Lower lobe of right lung (tissue), 2 donors: ENCODE measurements at regions not wholly inside any gene's neighbourhood (a gene's known extent, or its start where the extent isn't known, plus 50 kb on each side); places are given as distances from the start of the nearest gene placed in this dataset.

Source experiments
- ATAC-seq, 2 donors: fragments of 200-7000 bp; cut with Tn5 transposase; one replicate each; pipeline ENCODE4 v1.9.1; 2020 to 2022; ENCODE audit warnings: mild to moderate bottlenecking in 2 of 2, moderate library complexity in 2 of 2
- DNase-seq: peaks from one replicate; pipeline ENCODE4 v3.0.0-alpha.2; 2020
- H3K27ac ChIP-seq: fragments of 200-600 bp; one replicate; pipeline ENCODE4 v1.8.0; 2022
- H3K27me3 ChIP-seq: fragments of 200-600 bp; one replicate; pipeline ENCODE4 v1.8.0; 2022; ENCODE audit warnings: low read depth
- H3K36me3 ChIP-seq: fragments of 200-600 bp; one replicate; pipeline ENCODE4 v1.8.0; 2022; ENCODE audit warnings: mild to moderate bottlenecking
- H3K4me1 ChIP-seq: fragments of 200-600 bp; one replicate; pipeline ENCODE4 v1.8.0; 2022
- H3K4me3 ChIP-seq: fragments of 200-600 bp; one replicate; pipeline ENCODE4 v1.8.0; 2022; ENCODE audit warnings: mild to moderate bottlenecking
- H3K9me3 ChIP-seq: fragments of 200-600 bp; one replicate; pipeline ENCODE4 v1.8.0; 2022
- intact Hi-C: fragments of 100-400 bp; cut with DNase I; formaldehyde crosslinking; loops from one replicate; pipeline ENCODE4 v1.11.0; 2022
- TF ChIP-seq, protein P1 (sequence below): fragments of 200-600 bp; IDR thresholded peaks from one replicate; pipeline ENCODE4 v1.8.0; 2022; ENCODE audit warnings: antibody characterized with exemption, mild to moderate bottlenecking
- donor health status: DM: no; HTN: yes; CAD: no; lungs with severe emphysema.

- ATAC-seq (no peak), DNase-seq (no peak)
- Histone ChIP-seq H3K36me3 (no peaks in the 10 kb centered on the region), H3K4me3 (no peak overlapping the region), H3K27ac (no peak overlapping the region), H3K9me3 (no peaks in the 10 kb centered on the region), H3K27me3 (no peaks in the 10 kb centered on the region), H3K4me1 (no peaks in the 10 kb centered on the region)
- intact Hi-C loops = no loop called here
- TF ChIP-seq, protein P1, sequence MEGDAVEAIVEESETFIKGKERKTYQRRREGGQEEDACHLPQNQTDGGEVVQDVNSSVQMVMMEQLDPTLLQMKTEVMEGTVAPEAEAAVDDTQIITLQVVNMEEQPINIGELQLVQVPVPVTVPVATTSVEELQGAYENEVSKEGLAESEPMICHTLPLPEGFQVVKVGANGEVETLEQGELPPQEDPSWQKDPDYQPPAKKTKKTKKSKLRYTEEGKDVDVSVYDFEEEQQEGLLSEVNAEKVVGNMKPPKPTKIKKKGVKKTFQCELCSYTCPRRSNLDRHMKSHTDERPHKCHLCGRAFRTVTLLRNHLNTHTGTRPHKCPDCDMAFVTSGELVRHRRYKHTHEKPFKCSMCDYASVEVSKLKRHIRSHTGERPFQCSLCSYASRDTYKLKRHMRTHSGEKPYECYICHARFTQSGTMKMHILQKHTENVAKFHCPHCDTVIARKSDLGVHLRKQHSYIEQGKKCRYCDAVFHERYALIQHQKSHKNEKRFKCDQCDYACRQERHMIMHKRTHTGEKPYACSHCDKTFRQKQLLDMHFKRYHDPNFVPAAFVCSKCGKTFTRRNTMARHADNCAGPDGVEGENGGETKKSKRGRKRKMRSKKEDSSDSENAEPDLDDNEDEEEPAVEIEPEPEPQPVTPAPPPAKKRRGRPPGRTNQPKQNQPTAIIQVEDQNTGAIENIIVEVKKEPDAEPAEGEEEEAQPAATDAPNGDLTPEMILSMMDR = no peak
Measured at GRCh38 chr14:65946494-65946893, 534.0 kb downstream of the FUT8 start.

GRCh38 chr14:65948302-65948701 lies 535.8 kb downstream of the FUT8 start:
- H3K4me3 ChIP-seq = no peak overlapping the region
- no peak for DNase-seq
- H3K4me1 ChIP-seq = no peaks in the 10 kb centered on the region
- TF ChIP-seq, protein P1 = no peak
- H3K9me3 ChIP-seq = no peaks in the 10 kb centered on the region
- H3K27me3 ChIP-seq = no peaks in the 10 kb centered on the region
- no peak for ATAC-seq
- no peak overlapping the region for H3K27ac ChIP-seq
- intact Hi-C loops = no loop called here
- no peaks in the 10 kb centered on the region for H3K36me3 ChIP-seq

DNA sequence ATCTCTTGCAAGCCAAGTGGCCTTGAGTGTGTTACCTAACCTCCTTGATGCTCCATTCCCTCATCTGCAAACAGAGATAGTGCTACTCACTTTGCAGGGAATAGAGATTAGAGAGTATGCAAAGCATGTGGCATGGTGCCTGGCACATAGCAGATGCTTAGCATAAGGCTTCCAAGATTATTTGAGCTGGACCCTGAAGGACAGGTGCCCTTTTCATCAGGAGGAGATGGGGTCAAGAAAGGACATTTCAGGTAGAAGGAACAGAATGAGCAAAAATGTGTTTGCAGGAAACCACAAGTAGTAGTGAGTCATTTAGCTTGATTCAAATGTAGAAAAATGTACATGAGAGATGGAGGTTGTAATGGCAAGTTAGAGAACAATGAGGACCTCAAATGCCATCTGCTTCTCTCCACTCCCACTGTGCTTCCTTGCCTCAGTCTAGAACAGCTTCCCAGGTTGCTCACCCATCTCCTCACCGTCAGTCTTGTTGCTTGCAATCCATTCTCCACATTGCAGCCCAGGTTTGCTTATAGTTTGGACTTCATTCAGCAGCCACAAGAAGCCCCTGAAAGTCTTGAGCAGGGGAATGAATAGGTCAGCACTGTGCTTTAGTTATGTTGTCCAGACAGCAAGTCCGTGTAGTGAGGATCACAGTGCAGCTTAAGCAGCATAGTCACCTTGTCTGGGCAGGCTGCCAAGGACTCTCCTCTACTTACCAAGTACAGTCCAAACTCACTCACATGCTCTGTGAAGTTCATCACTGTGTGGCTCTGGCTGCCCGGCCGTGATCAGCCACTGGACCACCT lies 536.3 kb upstream of the CCDC196 start:
- intact Hi-C loops = no loop called here
- peak; percentile 64 for DNase-seq

GRCh38 chr14:65954942-65955341 lies 531.2 kb upstream of the CCDC196 start:
- H3K9me3 ChIP-seq = no peaks in the 10 kb centered on the region
- TF ChIP-seq, protein P1 = no peak

More for the DNA sequence above, 536.3 kb upstream of the CCDC196 start:
- TF ChIP-seq, protein P1 = no peak
- Histone ChIP-seq H3K27me3 (no peaks in the 10 kb centered on the region), H3K36me3 (no peaks in the 10 kb centered on the region), H3K4me1 (no peaks in the 10 kb centered on the region), H3K4me3 (no peak overlapping the region), H3K9me3 (no peaks in the 10 kb centered on the region), H3K27ac (no peak overlapping the region)
- peak; percentile 31 to 64 for ATAC-seq

GRCh38 chr14:65957631-65958205 lies 528.5 kb upstream of the CCDC196 start:
- intact Hi-C loops = no loop called here
- ATAC-seq = no peak
- Histone ChIP-seq H3K4me1 (no peaks in the 10 kb centered on the region), H3K9me3 (no peaks in the 10 kb centered on the region), H3K4me3 (no peak overlapping the region), H3K27me3 (no peaks in the 10 kb centered on the region), H3K27ac (no peak overlapping the region), H3K36me3 (no peaks in the 10 kb centered on the region)
- TF ChIP-seq, protein P1 = no peak
- no peak for DNase-seq

More at GRCh38 chr14:65954942-65955341, 531.2 kb upstream of the CCDC196 start:
- no peaks in the 10 kb centered on the region for H3K36me3 ChIP-seq
- no peak overlapping the region for H3K27ac ChIP-seq
- intact Hi-C loops = no loop called here
- DNase-seq (no peak), ATAC-seq (no peak)
- no peaks in the 10 kb centered on the region for H3K27me3 ChIP-seq
- H3K4me3 ChIP-seq = no peak overlapping the region
- no peaks in the 10 kb centered on the region for H3K4me1 ChIP-seq
